Peyer's patch (tissue), 4 donors: ENCODE measurements at regions not wholly inside any gene's neighbourhood (a gene's known extent, or its start where the extent isn't known, plus 50 kb on each side); places are given as distances from the start of the nearest gene placed in this dataset.

Experiments used
- CTCF ChIP-seq, 6 experiments: fragments of 450-650 bp in 4 of 6; fragments of 200-600 bp in 2 of 6; sonication (generic) in 1 of 6; IDR thresholded peaks; one replicate each; pipeline ENCODE4 v1.5.1; 2017 to 2019; ENCODE audit warnings: antibody characterized with exemption in 6 of 6, mild to moderate bottlenecking in 3 of 6, moderate library complexity in 1 of 6
- POLR2A ChIP-seq, 2 donors: fragments of 450-650 bp; IDR thresholded peaks; one replicate each; pipeline ENCODE4 v1.5.1; 2017; ENCODE audit warnings: antibody characterized with exemption in 2 of 2, mild to moderate bottlenecking in 2 of 2, moderate library complexity in 2 of 2

- TF ChIP-seq CTCF (IDR thresholded peaks at IDR 0.05) (no peak), POLR2A (IDR thresholded peaks at IDR 0.05) (no peak)
Observed at GRCh38 chr3:144079634-144080033, 108.0 kb downstream of the DIPK2A start.
